ENCODE measurements at regions not wholly inside any gene's neighbourhood (a gene's known extent, or its start where the extent isn't known, plus 50 kb on each side); places are given as distances from the start of the nearest gene placed in this dataset.

DNA sequence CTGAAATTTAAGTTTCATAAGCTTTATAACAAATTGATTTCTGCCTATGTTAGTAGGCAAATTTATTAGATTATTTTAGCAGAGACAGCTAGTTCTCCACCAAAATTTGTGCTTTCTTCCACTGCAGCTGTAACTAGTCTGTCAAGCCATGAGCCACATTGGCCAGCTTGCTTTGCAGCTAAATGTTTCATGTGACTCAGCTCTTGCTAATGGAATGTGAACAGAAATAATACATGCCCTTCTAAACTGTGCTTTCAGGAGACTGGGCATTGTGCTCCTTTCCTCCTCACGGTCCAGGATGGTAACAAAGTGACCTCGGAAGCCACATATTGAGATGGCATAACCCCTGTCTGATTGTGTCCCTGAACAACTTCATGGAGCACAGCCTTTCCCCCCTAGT is 51.3 kb upstream of the KPNA4 start:
- intact Hi-C loops (cut with DNase I; ENCODE audit: low total_unique reads), result no loop called here
- WGBS, 5 donors, result 46 to 54% (median 48%) methylated on average over 2 of the region's 2 CpGs
- TF ChIP-seq POLR2A (IDR thresholded peaks at IDR 0.05) (no peak), CTCF (IDR thresholded peaks at IDR 0.05) (no peak), EP300 (IDR thresholded peaks at IDR 0.05) (no peak), POLR2AphosphoS5 (IDR thresholded peaks at IDR 0.05) (no peak)

DNA sequence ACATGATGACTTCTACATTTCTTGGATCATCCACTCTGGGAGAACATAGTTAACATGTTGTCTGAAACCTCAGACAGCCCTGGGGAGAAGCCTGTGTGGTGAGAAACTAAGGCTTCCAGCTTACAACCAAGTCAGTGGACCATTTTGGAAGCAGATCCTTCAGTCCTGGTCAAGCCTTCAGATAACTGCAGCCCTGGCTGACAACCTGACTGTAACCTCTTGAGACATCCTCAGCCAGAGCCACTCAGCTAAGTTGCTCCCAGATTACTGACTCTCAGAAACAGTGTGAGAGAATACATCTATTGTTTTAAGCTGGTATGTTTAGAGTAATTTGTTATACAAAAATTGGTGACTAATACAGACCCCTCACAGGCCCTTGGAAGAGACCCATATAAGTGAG is 50.9 kb upstream of the KPNA4 start:
- intact Hi-C loops (cut with DNase I; ENCODE audit: low total_unique reads), result no loop called here
- no peak for DNase-seq
- H3K27ac ChIP-seq, result no peak overlapping the region
- peaks cover 0 to 23% (median 7%) of the 10 kb centered on the region in 4 donors for H3K4me1 ChIP-seq
- H3K9me3 ChIP-seq, result no peaks in the 10 kb centered on the region
- H3K27me3 ChIP-seq, result no peaks in the 10 kb centered on the region
- H3K36me3 ChIP-seq, result no peaks in the 10 kb centered on the region
- H3K4me3 ChIP-seq, result no peak overlapping the region
- TF ChIP-seq EP300 (IDR thresholded peaks at IDR 0.05) (no peak), CTCF (IDR thresholded peaks at IDR 0.05) (no peak), POLR2AphosphoS5 (IDR thresholded peaks at IDR 0.05) (no peak), POLR2A (IDR thresholded peaks at IDR 0.05) (no peak)

More for the DNA sequence above, 51.3 kb upstream of the KPNA4 start:
- no peak overlapping the region for H3K27ac ChIP-seq
- no peaks in the 10 kb centered on the region for H3K27me3 ChIP-seq
- H3K4me3 ChIP-seq, result no peak overlapping the region
- peaks cover 0 to 23% (median 7%) of the 10 kb centered on the region in 4 donors for H3K4me1 ChIP-seq
- no peaks in the 10 kb centered on the region for H3K36me3 ChIP-seq
- H3K9me3 ChIP-seq, result no peaks in the 10 kb centered on the region
- DNase-seq, result peak in 1 of 2 donors; percentile 14

Measured in stomach (tissue), 8 donors.